Astrocyte of the spinal cord (primary cell): ENCODE measurements at regions not wholly inside any gene's neighbourhood (a gene's known extent, or its start where the extent isn't known, plus 50 kb on each side); places are given as distances from the start of the nearest gene placed in this dataset.

ENCODE experiments used
- DNase-seq: peaks from one replicate; pipeline ENCODE4 v3.0.0; 2011; ENCODE audit warnings: low read depth, low spot score
- H3K4me3 ChIP-seq: 2 replicates; pipeline ENCODE4 v1.5.1; 2011; ENCODE audit warnings: low read depth, mild to moderate bottlenecking, low read length, moderate library complexity
- CTCF ChIP-seq: IDR thresholded peaks from 2 replicates; pipeline ENCODE4 v1.5.1; 2012; ENCODE audit warnings: low read depth, mild to moderate bottlenecking, low read length, inconsistent platforms
- in situ Hi-C: cut with HindIII; loops from 2 replicates; pipeline ENCODE4 v1.10.0; 2017; ENCODE audit warnings: low sequenced_read_pairs

- in situ Hi-C loops, result no loop called here
- peak; percentile 70 for TF ChIP-seq CTCF
- peak; percentile 75 for DNase-seq
- no peak overlapping the region for H3K4me3 ChIP-seq
Observed at GRCh38 chr2:34096562-34097171, 497.6 kb upstream of the FAM98A start.

DNA sequence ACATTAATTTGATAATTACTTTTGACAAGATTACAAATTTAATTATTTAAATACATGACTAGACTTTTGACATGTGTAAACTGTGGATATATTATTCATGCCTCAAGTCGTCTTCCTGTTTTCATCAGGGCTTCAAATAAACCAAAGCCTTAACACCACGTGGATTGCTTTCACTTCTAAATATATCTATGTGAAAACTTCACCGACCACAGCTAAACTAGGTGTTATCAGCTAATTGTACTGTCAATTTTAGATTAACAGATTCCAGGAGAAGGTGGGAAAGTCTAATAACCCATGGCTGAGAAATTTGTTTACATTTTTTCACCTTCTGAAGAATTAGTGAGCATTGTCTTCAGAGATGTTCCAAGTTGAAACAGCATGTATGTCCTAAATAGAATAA is 494.7 kb upstream of the FAM98A start:
- in situ Hi-C loops, result no loop called here
- no peak overlapping the region for H3K4me3 ChIP-seq
- no peak for TF ChIP-seq CTCF
- DNase-seq, result no peak

- no peak overlapping the region for H3K4me3 ChIP-seq
- no peak for TF ChIP-seq CTCF
- DNase-seq, result no peak
- in situ Hi-C loops, result no loop called here
Observed at GRCh38 chr2:34070196-34070595, 471.1 kb upstream of the FAM98A start.

GRCh38 chr2:34069604-34070003 is 470.5 kb upstream of the FAM98A start:
- in situ Hi-C loops, result no loop called here

GRCh38 chr2:34050413-34050812 is 451.3 kb upstream of the FAM98A start:
- in situ Hi-C loops, result no loop called here
- DNase-seq, result no peak
- no peak overlapping the region for H3K4me3 ChIP-seq
- no peak for TF ChIP-seq CTCF

More at GRCh38 chr2:34069604-34070003, 470.5 kb upstream of the FAM98A start:
- H3K4me3 ChIP-seq, result no peak overlapping the region
- no peak for TF ChIP-seq CTCF
- DNase-seq, result no peak

GRCh38 chr2:34045101-34045655 is 446.1 kb upstream of the FAM98A start:
- no peak for DNase-seq
- in situ Hi-C loops, result no loop called here
- H3K4me3 ChIP-seq, result no peak overlapping the region
- no peak for TF ChIP-seq CTCF

- no peak overlapping the region for H3K4me3 ChIP-seq
- no peak for TF ChIP-seq CTCF
- no peak for DNase-seq
- in situ Hi-C loops, result no loop called here
Observed at GRCh38 chr2:34037886-34038285, 438.8 kb upstream of the FAM98A start.
